HUES64 (cell line): ENCODE measurements at regions not wholly inside any gene's neighbourhood (a gene's known extent, or its start where the extent isn't known, plus 50 kb on each side); places are given as distances from the start of the nearest gene placed in this dataset.

Experiments used
- H3K27ac ChIP-seq: 2 replicates; pipeline ENCODE4 v1.7.0; 2013; ENCODE audit warnings: low read depth, low read length, inconsistent platforms
- H3K27me3 ChIP-seq: 2 replicates; pipeline ENCODE4 v1.6.1; 2013; ENCODE audit warnings: mild to moderate bottlenecking, low read length; ENCODE audit not compliant: insufficient read depth
- H3K36me3 ChIP-seq: 2 replicates; pipeline ENCODE4 v1.6.1; 2013; ENCODE audit warnings: mild to moderate bottlenecking, low read length; ENCODE audit not compliant: insufficient read depth
- H3K4me1 ChIP-seq: 2 replicates; pipeline ENCODE4 v1.6.1; 2013; ENCODE audit warnings: mild to moderate bottlenecking, low read length, moderate library complexity; ENCODE audit not compliant: insufficient read depth
- H3K4me3 ChIP-seq: 2 replicates; pipeline ENCODE4 v1.5.1; 2013; ENCODE audit warnings: mild to moderate bottlenecking, low read length, moderate library complexity
- H3K9ac ChIP-seq: 2 replicates; pipeline ENCODE4 v1.6.1; 2013; ENCODE audit warnings: mild to moderate bottlenecking, low read depth, low read length
- H3K9me3 ChIP-seq: 2 replicates; pipeline ENCODE4 v1.6.1; 2013; ENCODE audit warnings: low read depth, low read length; ENCODE audit not compliant: insufficient read depth
- WGBS: fragments of 150-250, 120-280 bp; methylation state at CpG from one replicate; pipeline ENCODE4 v1.1.7; 2013; ENCODE audit warnings: missing lambda C conversion rate; 5-methylcytosine and 5-hydroxymethylcytosine counted together

GRCh38 chr15:94077938-94078337, 153.4 kb upstream of the MCTP2 start:
- H3K9ac ChIP-seq, result no peak overlapping the region
- no peaks in the 10 kb centered on the region for H3K36me3 ChIP-seq
- no peaks in the 10 kb centered on the region for H3K9me3 ChIP-seq
- no peaks in the 10 kb centered on the region for H3K27me3 ChIP-seq
- 0 out of 2 replicates have a peak, but pooled peaks cover 6% of the 10 kb centered on the region for H3K4me1 ChIP-seq
- no peak overlapping the region for H3K4me3 ChIP-seq
- WGBS, result 90% methylated on average over 2 of the region's 2 CpGs
- H3K27ac ChIP-seq, result no peak overlapping the region

DNA sequence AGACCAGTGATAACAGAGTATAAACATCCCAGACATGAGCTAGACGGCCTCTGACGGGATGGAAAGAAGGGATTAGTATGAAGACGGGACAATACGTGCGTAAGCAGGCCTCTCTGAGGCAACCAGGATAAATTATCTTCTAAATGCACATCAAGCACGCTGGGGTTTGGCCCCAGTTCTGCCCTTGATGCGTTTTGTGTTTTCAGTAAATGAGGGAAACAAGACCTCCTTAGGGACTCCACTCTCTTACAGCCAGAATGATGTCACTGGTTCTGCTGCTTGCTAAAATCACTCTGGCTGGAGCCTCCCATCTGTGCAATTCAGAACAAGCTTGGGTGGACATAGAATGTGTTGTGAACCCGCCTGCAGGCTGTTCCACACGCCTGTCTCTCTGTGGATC, 156.0 kb upstream of the MCTP2 start:
- 93% methylated on average over 9 of the region's 9 CpGs for WGBS
- no peak overlapping the region for H3K27ac ChIP-seq
- H3K9ac ChIP-seq, result no peak overlapping the region
- no peaks in the 10 kb centered on the region for H3K27me3 ChIP-seq
- H3K4me1 ChIP-seq, result 0 out of 2 replicates have a peak, but pooled peaks cover 3% of the 10 kb centered on the region
- H3K36me3 ChIP-seq, result no peaks in the 10 kb centered on the region
- no peaks in the 10 kb centered on the region for H3K9me3 ChIP-seq
- H3K4me3 ChIP-seq, result no peak overlapping the region

DNA sequence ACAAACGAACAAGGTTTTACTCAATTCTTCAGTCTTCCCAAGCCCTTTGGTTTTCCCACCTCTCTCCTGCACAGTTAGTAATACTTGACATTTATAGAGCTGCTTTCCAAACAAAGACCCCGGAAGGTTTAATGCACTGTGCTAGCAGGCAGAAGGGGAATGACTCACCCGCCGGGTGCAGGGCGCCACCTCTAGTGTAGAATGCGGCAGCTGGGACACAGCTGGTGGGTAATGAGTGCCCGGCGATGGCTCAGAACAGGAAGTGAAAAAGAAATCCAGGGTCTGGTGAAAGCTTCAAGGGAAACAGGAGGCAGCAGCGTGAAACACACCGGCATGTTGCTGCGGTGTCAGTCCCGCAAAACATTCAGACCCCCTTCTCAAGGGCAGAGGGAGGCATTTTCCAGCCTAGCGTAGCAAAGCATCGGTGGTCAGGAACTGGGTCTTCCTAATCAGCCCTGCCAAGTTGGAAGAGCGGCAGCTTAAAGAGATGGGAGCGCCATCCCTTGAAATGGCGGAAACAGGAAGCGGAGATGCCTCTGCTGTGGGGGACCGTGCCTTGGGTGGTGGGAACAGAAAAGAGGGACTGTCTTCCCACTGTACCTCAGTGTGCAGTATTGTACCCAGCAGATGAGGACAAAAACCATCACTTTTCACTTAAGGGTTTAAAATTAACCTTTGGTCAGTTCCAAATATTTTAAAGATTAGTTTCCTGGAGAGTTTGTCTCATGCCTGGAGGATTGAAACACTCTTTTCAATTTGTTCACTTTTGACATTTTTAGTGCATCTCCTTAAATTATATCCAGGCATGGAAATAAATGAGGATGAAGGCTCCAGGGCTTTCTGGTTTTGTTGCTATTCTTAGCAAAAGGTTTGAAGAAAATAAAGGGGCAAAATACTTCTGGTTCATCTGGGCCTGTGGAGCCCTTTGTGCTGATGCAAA, 160.7 kb upstream of the MCTP2 start:
- 82% methylated on average over 18 of the region's 19 CpGs for WGBS
- Histone ChIP-seq H3K27ac (no peak overlapping the region), H3K4me1 (0 out of 2 replicates have a peak, but pooled peaks cover 2% of the 10 kb centered on the region), H3K9ac (no peak overlapping the region), H3K9me3 (peaks cover 3% of the 10 kb centered on the region; the same call in 1 of the 2 replicates), H3K4me3 (no peak overlapping the region), H3K27me3 (no peaks in the 10 kb centered on the region), H3K36me3 (no peaks in the 10 kb centered on the region)

GRCh38 chr15:94069844-94070243, 161.5 kb upstream of the MCTP2 start:
- Histone ChIP-seq H3K36me3 (no peaks in the 10 kb centered on the region), H3K9me3 (peaks cover 3% of the 10 kb centered on the region; the same call in 1 of the 2 replicates), H3K9ac (no peak overlapping the region), H3K27ac (no peak overlapping the region), H3K27me3 (no peaks in the 10 kb centered on the region), H3K4me3 (no peak overlapping the region), H3K4me1 (0 out of 2 replicates have a peak, but pooled peaks cover 2% of the 10 kb centered on the region)
- 98% methylated on average over 9 of the region's 9 CpGs for WGBS

DNA sequence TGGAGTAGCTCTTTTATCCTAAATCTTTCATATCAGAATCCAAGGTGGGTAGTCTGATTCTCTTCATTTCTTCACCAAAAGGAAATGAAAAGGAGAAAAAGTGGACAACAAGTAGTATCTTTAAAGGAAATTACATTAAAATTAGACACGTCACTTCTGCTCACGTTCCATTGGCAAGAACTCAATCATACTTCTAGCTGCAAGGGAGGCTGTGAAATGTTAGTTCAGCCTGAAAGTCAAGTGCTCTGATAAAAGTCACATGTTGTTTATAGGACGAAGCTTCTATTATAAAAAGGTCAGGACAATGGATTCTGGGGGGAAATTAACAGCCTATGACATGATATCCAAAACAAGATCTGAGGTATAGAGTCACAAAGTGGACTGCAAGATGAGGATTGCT, 164.6 kb upstream of the MCTP2 start:
- H3K4me1 ChIP-seq, result 0 out of 2 replicates have a peak, but pooled peaks cover 2% of the 10 kb centered on the region
- no peak overlapping the region for H3K27ac ChIP-seq
- H3K9ac ChIP-seq, result no peak overlapping the region
- 100% methylated on average over 3 of the region's 3 CpGs for WGBS
- H3K27me3 ChIP-seq, result no peaks in the 10 kb centered on the region
- H3K4me3 ChIP-seq, result no peak overlapping the region
- peaks cover 3% of the 10 kb centered on the region; the same call in 1 of the 2 replicates for H3K9me3 ChIP-seq
- no peaks in the 10 kb centered on the region for H3K36me3 ChIP-seq

- Histone ChIP-seq H3K36me3 (no peaks in the 10 kb centered on the region), H3K9ac (no peak overlapping the region), H3K9me3 (peaks cover 3% of the 10 kb centered on the region; the same call in 1 of the 2 replicates), H3K27me3 (no peaks in the 10 kb centered on the region), H3K4me1 (0 out of 2 replicates have a peak, but pooled peaks cover 2% of the 10 kb centered on the region), H3K4me3 (no peak overlapping the region), H3K27ac (no peak overlapping the region)
- 96% methylated on average over 2 of the region's 3 CpGs for WGBS
Measured at GRCh38 chr15:94066046-94066445, 165.3 kb upstream of the MCTP2 start.

DNA sequence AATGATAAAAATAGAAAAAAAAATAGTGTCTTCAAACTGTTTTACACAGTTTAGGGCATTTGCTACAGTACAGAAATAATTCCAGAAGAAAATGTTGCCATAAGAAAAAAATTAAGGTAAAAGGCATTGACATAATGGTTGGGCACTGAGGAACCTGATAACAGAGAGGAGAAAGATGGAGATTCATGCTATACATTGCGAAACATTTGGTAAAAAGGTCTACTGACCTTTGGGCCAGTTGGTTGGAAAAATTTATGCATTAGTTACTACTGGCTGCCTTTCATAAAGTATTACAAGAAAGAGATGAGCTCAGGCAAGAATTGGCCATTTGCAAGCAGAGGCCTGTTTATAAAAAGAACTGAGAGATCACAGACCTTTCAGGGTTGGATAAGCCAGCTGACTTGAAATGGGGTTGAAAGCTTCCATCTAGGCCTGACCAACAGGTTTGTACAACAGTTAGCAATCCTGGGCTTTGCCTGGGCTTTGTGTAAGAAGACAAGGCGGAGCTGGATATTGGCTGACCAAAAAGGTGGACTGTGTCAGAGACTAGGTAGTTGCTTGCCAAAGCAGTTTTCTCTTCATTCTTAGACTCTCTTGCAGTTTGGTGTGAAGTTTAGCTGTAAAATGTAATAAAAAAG, 166.6 kb upstream of the MCTP2 start:
- Histone ChIP-seq H3K36me3 (no peaks in the 10 kb centered on the region), H3K27me3 (no peaks in the 10 kb centered on the region), H3K4me3 (no peak overlapping the region), H3K4me1 (no peaks in the 10 kb centered on the region), H3K27ac (no peak overlapping the region), H3K9me3 (peaks cover 3% of the 10 kb centered on the region; the same call in 1 of the 2 replicates), H3K9ac (no peak overlapping the region)
- 88% methylated on average over 2 of the region's 2 CpGs for WGBS

- Histone ChIP-seq H3K27ac (no peak overlapping the region), H3K27me3 (no peaks in the 10 kb centered on the region), H3K9ac (no peak overlapping the region), H3K9me3 (no peaks in the 10 kb centered on the region), H3K36me3 (no peaks in the 10 kb centered on the region), H3K4me3 (no peak overlapping the region), H3K4me1 (no peaks in the 10 kb centered on the region)
- WGBS, result 84% methylated on average over 3 of the region's 3 CpGs
Measured at GRCh38 chr15:94061041-94061440, 170.3 kb upstream of the MCTP2 start.

GRCh38 chr15:94059013-94059587, 172.3 kb upstream of the MCTP2 start:
- H3K27ac ChIP-seq, result no peak overlapping the region
- no peaks in the 10 kb centered on the region for H3K36me3 ChIP-seq
- 97% methylated on average over 3 of the region's 3 CpGs for WGBS
- no peaks in the 10 kb centered on the region for H3K4me1 ChIP-seq
- no peaks in the 10 kb centered on the region for H3K9me3 ChIP-seq
- no peak overlapping the region for H3K9ac ChIP-seq
- H3K4me3 ChIP-seq, result no peak overlapping the region
- H3K27me3 ChIP-seq, result no peaks in the 10 kb centered on the region

- no peak overlapping the region for H3K9ac ChIP-seq
- H3K4me3 ChIP-seq, result no peak overlapping the region
- 90% methylated on average over 1 of the region's 1 CpG for WGBS
- no peaks in the 10 kb centered on the region for H3K27me3 ChIP-seq
- no peak overlapping the region for H3K27ac ChIP-seq
- no peaks in the 10 kb centered on the region for H3K9me3 ChIP-seq
- no peaks in the 10 kb centered on the region for H3K36me3 ChIP-seq
- H3K4me1 ChIP-seq, result no peaks in the 10 kb centered on the region
Measured at GRCh38 chr15:94057305-94057704, 174.1 kb upstream of the MCTP2 start.

DNA sequence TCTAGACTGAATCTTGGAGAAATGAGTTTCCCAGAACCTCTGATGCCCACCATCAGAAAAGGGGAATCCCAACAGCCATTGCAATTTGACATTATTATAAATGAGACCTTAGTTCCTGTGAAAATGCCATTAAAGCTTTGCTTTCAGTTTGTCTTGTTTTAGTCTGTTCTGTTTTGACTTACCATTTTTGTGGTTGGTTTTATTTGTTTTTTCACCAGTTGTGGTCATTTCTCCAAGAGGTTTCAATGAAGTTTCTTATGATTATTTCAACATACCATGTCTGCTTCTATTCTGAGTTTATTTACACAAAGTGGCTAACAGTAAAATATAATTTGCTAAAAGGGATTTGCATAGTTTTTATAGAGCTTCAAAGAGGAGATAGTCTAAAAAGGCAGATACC, 175.0 kb upstream of the MCTP2 start:
- H3K9me3 ChIP-seq, result no peaks in the 10 kb centered on the region
- no peak overlapping the region for H3K27ac ChIP-seq
- no peaks in the 10 kb centered on the region for H3K27me3 ChIP-seq
- no peak overlapping the region for H3K9ac ChIP-seq
- H3K4me3 ChIP-seq, result no peak overlapping the region
- H3K4me1 ChIP-seq, result no peaks in the 10 kb centered on the region
- H3K36me3 ChIP-seq, result no peaks in the 10 kb centered on the region
